PC-9 (cell line): ENCODE measurements at regions not wholly inside any gene's neighbourhood (a gene's known extent, or its start where the extent isn't known, plus 50 kb on each side); places are given as distances from the start of the nearest gene placed in this dataset.

ENCODE experiments used
- EZH2 ChIP-seq: fragments of 200-600 bp; sonication (generic); IDR thresholded peaks from 2 replicates; pipeline ENCODE4 v1.8.0; 2017; ENCODE audit warnings: antibody characterized with exemption, low read depth
- TF ChIP-seq, protein P1 (sequence below): fragments of 200-600 bp; sonication (generic); conservative IDR thresholded peaks from 2 replicates; pipeline ENCODE4 v1.6.1; 2017; ENCODE audit warnings: mixed run types, antibody characterized with exemption, mild to moderate bottlenecking, moderate library complexity

GRCh38 chr18:41464278-41464677, 490.8 kb upstream of the PIK3C3 start:
- TF ChIP-seq EZH2, result no peak
- TF ChIP-seq, protein P1, sequence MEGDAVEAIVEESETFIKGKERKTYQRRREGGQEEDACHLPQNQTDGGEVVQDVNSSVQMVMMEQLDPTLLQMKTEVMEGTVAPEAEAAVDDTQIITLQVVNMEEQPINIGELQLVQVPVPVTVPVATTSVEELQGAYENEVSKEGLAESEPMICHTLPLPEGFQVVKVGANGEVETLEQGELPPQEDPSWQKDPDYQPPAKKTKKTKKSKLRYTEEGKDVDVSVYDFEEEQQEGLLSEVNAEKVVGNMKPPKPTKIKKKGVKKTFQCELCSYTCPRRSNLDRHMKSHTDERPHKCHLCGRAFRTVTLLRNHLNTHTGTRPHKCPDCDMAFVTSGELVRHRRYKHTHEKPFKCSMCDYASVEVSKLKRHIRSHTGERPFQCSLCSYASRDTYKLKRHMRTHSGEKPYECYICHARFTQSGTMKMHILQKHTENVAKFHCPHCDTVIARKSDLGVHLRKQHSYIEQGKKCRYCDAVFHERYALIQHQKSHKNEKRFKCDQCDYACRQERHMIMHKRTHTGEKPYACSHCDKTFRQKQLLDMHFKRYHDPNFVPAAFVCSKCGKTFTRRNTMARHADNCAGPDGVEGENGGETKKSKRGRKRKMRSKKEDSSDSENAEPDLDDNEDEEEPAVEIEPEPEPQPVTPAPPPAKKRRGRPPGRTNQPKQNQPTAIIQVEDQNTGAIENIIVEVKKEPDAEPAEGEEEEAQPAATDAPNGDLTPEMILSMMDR, result no peak
